PC-9 (cell line): ENCODE measurements at regions not wholly inside any gene's neighbourhood (a gene's known extent, or its start where the extent isn't known, plus 50 kb on each side); places are given as distances from the start of the nearest gene placed in this dataset.

Experiments used
- BruUV-seq: library from RNA; stranded (reverse); fragments of 400-500 nt; replicated peaks from 2 replicates; lab custom pipeline; 2021; lab: Mats Ljungman, UMichigan
- CTCF ChIA-PET: fragments of 300-600 bp; sonication (Branson Sonifier 250); formaldehyde crosslinking; loops from one replicate; lab custom pipeline; 2022; ENCODE audit warnings: antibody characterized with exemption; lab: Charles Lee
- POLR2A ChIA-PET: fragments of 300-600 bp; sonication (Branson Sonifier 250); formaldehyde crosslinking; loops from one replicate; lab custom pipeline; 2022; ENCODE audit warnings: antibody characterized with exemption; ENCODE audit not compliant: unreplicated experiment; lab: Charles Lee
- DNase-seq, 2 experiments: peaks; one replicate each; pipeline versions ENCODE4 v3.0.0 to v3.0.0-alpha.2; 2015 to 2022; ENCODE audit warnings: mixed read lengths in 1 of 2
- H2AFZ ChIP-seq: fragments of 200-600 bp; sonication (generic); 2 replicates; pipeline ENCODE4 v1.8.1; 2017; ENCODE audit warnings: antibody characterized with exemption
- H3F3A ChIP-seq: fragments of 200-600 bp; sonication (generic); 2 replicates; pipeline ENCODE4 v1.8.1; 2017; ENCODE audit warnings: antibody characterized with exemption, mild to moderate bottlenecking, low read depth; ENCODE audit not compliant: insufficient read depth
- H3K27ac ChIP-seq: fragments of 200-600 bp; sonication (generic); 2 replicates; pipeline ENCODE4 v1.6.1; 2016; ENCODE audit warnings: mixed run types
- H3K27me3 ChIP-seq: fragments of 200-600 bp; sonication (generic); 2 replicates; pipeline ENCODE4 v1.6.1; 2016; ENCODE audit warnings: low read depth, mixed run types; ENCODE audit not compliant: insufficient read depth
- H3K36me3 ChIP-seq: fragments of 200-600 bp; sonication (generic); 2 replicates; pipeline ENCODE4 v1.6.1; 2016; ENCODE audit warnings: low read depth, mixed run types
- H3K4me1 ChIP-seq: fragments of 200-600 bp; sonication (generic); replicated peaks from 2 replicates; pipeline ENCODE4 v1.6.1; 2016; ENCODE audit warnings: mixed run types; ENCODE audit not compliant: insufficient read depth
- H3K4me2 ChIP-seq: fragments of 200-600 bp; sonication (generic); 2 replicates; pipeline ENCODE4 v1.6.1; 2017; ENCODE audit warnings: mixed run types
- H3K4me3 ChIP-seq: fragments of 200-600 bp; sonication (generic); 2 replicates; pipeline ENCODE4 v1.6.1; 2016; ENCODE audit warnings: mixed run types
- H3K79me2 ChIP-seq: fragments of 200-600 bp; sonication (generic); 2 replicates; pipeline ENCODE4 v1.6.1; 2017; ENCODE audit warnings: low read depth, mixed run types
- H3K9me2 ChIP-seq: fragments of 200-600 bp; sonication (generic); 2 replicates; pipeline ENCODE4 v1.8.1; 2017; ENCODE audit warnings: mild to moderate bottlenecking; ENCODE audit not compliant: insufficient read depth
- H3K9me3 ChIP-seq: fragments of 200-600 bp; sonication (generic); 2 replicates; pipeline ENCODE4 v1.8.1; 2016; ENCODE audit warnings: low read depth; ENCODE audit not compliant: insufficient read depth
- H4K20me1 ChIP-seq: fragments of 200-600 bp; sonication (generic); 2 replicates; pipeline ENCODE4 v1.8.1; 2017; ENCODE audit not compliant: insufficient read depth
- EZH2 ChIP-seq: fragments of 200-600 bp; sonication (generic); IDR thresholded peaks from 2 replicates; pipeline ENCODE4 v1.8.0; 2017; ENCODE audit warnings: antibody characterized with exemption, low read depth
- intact Hi-C: fragments of 100-400 bp; cut with micrococcal nuclease; formaldehyde crosslinking; loops from one replicate; pipeline ENCODE4 v1.10.0; 2022; ENCODE audit not compliant: unreplicated experiment
- TF ChIP-seq, protein P1 (sequence below): fragments of 200-600 bp; sonication (generic); conservative IDR thresholded peaks from 2 replicates; pipeline ENCODE4 v1.6.1; 2017; ENCODE audit warnings: mixed run types, antibody characterized with exemption, mild to moderate bottlenecking, moderate library complexity

- Histone ChIP-seq H3K36me3 (no peaks in the 10 kb centered on the region), H3K27me3 (no peaks in the 10 kb centered on the region), H2AFZ (no peak overlapping the region), H3K27ac (no peak overlapping the region), H3K4me2 (no peak overlapping the region), H3K9me2 (no peaks in the 10 kb centered on the region), H3K4me1 (no peaks in the 10 kb centered on the region), H4K20me1 (no peaks in the 10 kb centered on the region), H3K79me2 (no peaks in the 10 kb centered on the region), H3F3A (no peaks in the 10 kb centered on the region), H3K9me3 (no peaks in the 10 kb centered on the region), H3K4me3 (no peak overlapping the region)
- no peak for DNase-seq
- POLR2A ChIA-PET, result no interaction called here
- intact Hi-C loops, result no loop called here
- TF ChIP-seq, protein P1, sequence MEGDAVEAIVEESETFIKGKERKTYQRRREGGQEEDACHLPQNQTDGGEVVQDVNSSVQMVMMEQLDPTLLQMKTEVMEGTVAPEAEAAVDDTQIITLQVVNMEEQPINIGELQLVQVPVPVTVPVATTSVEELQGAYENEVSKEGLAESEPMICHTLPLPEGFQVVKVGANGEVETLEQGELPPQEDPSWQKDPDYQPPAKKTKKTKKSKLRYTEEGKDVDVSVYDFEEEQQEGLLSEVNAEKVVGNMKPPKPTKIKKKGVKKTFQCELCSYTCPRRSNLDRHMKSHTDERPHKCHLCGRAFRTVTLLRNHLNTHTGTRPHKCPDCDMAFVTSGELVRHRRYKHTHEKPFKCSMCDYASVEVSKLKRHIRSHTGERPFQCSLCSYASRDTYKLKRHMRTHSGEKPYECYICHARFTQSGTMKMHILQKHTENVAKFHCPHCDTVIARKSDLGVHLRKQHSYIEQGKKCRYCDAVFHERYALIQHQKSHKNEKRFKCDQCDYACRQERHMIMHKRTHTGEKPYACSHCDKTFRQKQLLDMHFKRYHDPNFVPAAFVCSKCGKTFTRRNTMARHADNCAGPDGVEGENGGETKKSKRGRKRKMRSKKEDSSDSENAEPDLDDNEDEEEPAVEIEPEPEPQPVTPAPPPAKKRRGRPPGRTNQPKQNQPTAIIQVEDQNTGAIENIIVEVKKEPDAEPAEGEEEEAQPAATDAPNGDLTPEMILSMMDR, result no peak
- TF ChIP-seq EZH2, result no peak
- CTCF ChIA-PET, result no interaction called here
- no TSS peak for BruUV-seq
These were observed 1964.5 kb upstream of the RAG2 start for GRCh38 chr11:38562562-38562961.

DNA sequence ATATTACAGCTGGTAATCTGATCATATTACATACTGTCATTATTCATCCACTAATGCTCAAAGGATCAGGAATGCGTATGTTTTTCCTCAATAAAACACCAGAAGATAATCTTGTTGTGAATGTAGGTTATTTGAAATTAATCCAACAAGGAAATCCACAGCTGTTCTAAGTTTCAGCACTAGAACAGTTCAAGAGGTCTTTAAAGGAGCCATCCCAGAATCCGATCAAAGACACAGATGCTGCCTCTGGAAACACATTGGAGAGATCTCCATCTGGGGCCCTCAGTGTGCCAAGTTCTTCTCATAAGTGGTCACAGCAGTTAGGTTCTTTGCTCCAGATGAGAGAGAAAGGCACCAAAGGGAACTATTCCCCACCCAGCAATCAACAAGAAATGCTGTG, 1955.1 kb upstream of the RAG2 start:
- Histone ChIP-seq H3K79me2 (no peaks in the 10 kb centered on the region), H3K4me3 (no peak overlapping the region), H3K36me3 (no peaks in the 10 kb centered on the region), H3K27ac (no peak overlapping the region), H3F3A (no peaks in the 10 kb centered on the region), H2AFZ (peak overlapping the region; percentile 24; the same call in 1 of the 2 replicates), H3K4me1 (no peaks in the 10 kb centered on the region), H3K4me2 (no peak overlapping the region), H3K27me3 (no peaks in the 10 kb centered on the region), H3K9me2 (peaks cover 4% of the 10 kb centered on the region; the same call in 1 of the 2 replicates), H4K20me1 (no peaks in the 10 kb centered on the region), H3K9me3 (no peaks in the 10 kb centered on the region)
- no TSS peak for BruUV-seq
- no peak for TF ChIP-seq EZH2
- TF ChIP-seq, protein P1, result no peak
- POLR2A ChIA-PET, result no interaction called here
- CTCF ChIA-PET, result no interaction called here
- no peak for DNase-seq
- intact Hi-C loops, result no loop called here

DNA sequence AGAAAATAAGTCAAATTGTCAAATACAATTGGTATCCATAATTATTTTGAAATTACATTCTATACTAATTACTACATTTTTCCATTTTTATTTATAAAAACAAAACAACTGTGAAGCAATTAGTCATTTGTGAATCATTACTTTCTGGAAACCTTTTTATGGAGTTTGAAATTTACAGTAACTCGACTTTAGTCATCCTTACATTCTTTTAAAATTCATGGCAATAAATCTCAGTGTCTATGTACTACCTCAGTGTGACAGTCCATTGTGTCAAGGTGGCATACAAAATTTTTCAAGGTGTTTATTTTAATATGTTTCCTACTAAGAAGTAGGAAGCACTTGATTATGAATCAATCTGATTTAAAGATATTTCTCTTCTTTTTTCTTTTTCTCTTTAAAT, 1949.4 kb upstream of the RAG2 start:
- Histone ChIP-seq H3K36me3 (no peaks in the 10 kb centered on the region), H3K4me2 (no peak overlapping the region), H3K79me2 (no peaks in the 10 kb centered on the region), H3K9me3 (no peaks in the 10 kb centered on the region), H3K27ac (no peak overlapping the region), H3K9me2 (no peaks in the 10 kb centered on the region; the same call in 1 of the 2 replicates), H2AFZ (no peak overlapping the region), H3K4me1 (no peaks in the 10 kb centered on the region; the same call in 1 of the 2 replicates), H3K27me3 (no peaks in the 10 kb centered on the region), H3K4me3 (no peak overlapping the region), H4K20me1 (no peaks in the 10 kb centered on the region), H3F3A (no peaks in the 10 kb centered on the region)
- intact Hi-C loops, result no loop called here
- ChIA-PET CTCF (no interaction called here), POLR2A (no interaction called here)
- DNase-seq, result no peak
- TF ChIP-seq, protein P1, result no peak
- no peak for TF ChIP-seq EZH2
- no TSS peak for BruUV-seq
